Suprapubic skin (tissue), 4 donors: ENCODE measurements at regions not wholly inside any gene's neighbourhood (a gene's known extent, or its start where the extent isn't known, plus 50 kb on each side); places are given as distances from the start of the nearest gene placed in this dataset.

Experiments
- CTCF ChIP-seq, 2 donors: fragments of 200-600 bp in 1 of 2; fragments of 450-650 bp in 1 of 2; sonication (generic) in 1 of 2; IDR thresholded peaks; one replicate each; pipeline ENCODE4 v1.5.1; 2016 to 2019; ENCODE audit warnings: antibody characterized with exemption in 2 of 2, mild to moderate bottlenecking in 1 of 2, moderate library complexity in 1 of 2
- POLR2A ChIP-seq, 2 donors: fragments of 450-650 bp; IDR thresholded peaks; one replicate each; pipeline ENCODE4 v1.6.1; 2017; ENCODE audit warnings: antibody characterized with exemption in 2 of 2, mild to moderate bottlenecking in 2 of 2, moderate library complexity in 2 of 2
- POLR2AphosphoS5 ChIP-seq, 3 donors: sonication (generic); formaldehyde crosslinking; IDR thresholded peaks; one replicate each; pipeline ENCODE4 v1.6.1; 2017; ENCODE audit warnings: antibody characterized with exemption in 3 of 3

GRCh38 chr10:84842593-84842992 lies 514.2 kb downstream of the CCSER2 start:
- no peak for TF ChIP-seq POLR2A (IDR thresholded peaks at IDR 0.05)
- no peak for TF ChIP-seq POLR2AphosphoS5 (IDR thresholded peaks at IDR 0.05)
- TF ChIP-seq CTCF (IDR thresholded peaks at IDR 0.05), result no peak
